SK-N-SH (cell line): ENCODE measurements at regions not wholly inside any gene's neighbourhood (a gene's known extent, or its start where the extent isn't known, plus 50 kb on each side); places are given as distances from the start of the nearest gene placed in this dataset.

Source experiments
- CTCF ChIP-seq: fragments of 200-600 bp; sonication (generic); IDR thresholded peaks from 2 replicates; pipeline ENCODE4 v1.6.1; 2017; ENCODE audit warnings: antibody characterized with exemption, mild to moderate bottlenecking, moderate library complexity
- ELF1 ChIP-seq: IDR thresholded peaks from 2 replicates; pipeline ENCODE4 v1.4.0; 2012
- FOXM1 ChIP-seq: IDR thresholded peaks from 2 replicates; pipeline ENCODE4 v1.4.0; 2012; ENCODE audit warnings: low read depth, mild to moderate bottlenecking
- GABPA ChIP-seq: IDR thresholded peaks from 2 replicates; pipeline ENCODE4 v1.4.0; 2012; ENCODE audit warnings: low read depth, mild to moderate bottlenecking
- JUND ChIP-seq: IDR thresholded peaks from 2 replicates; pipeline ENCODE4 v1.4.0; 2012
- POLR2AphosphoS5 ChIP-seq: IDR thresholded peaks from 2 replicates; pipeline ENCODE4 v1.6.1; 2012; ENCODE audit warnings: low read depth, low read length
- RCOR1 ChIP-seq: fragments of 150-350 bp; IDR thresholded peaks from 2 replicates; pipeline ENCODE4 v1.6.1; 2017; ENCODE audit warnings: antibody characterized with exemption, low read length
- SMC3 ChIP-seq: IDR thresholded peaks from 2 replicates; pipeline ENCODE4 v1.6.1; 2012; ENCODE audit warnings: low read depth, low read length, improper control_type of control experiment

GRCh38 chr15:99486371-99487336 is 79.1 kb upstream of the MEF2A start:
- TF ChIP-seq SMC3 (no peak), FOXM1 (no peak), CTCF (no peak), RCOR1 (no peak), POLR2AphosphoS5 (no peak), JUND (no peak), ELF1 (no peak), GABPA (no peak)
